HG03520 (cell line): ENCODE measurements at regions not wholly inside any gene's neighbourhood (a gene's known extent, or its start where the extent isn't known, plus 50 kb on each side); places are given as distances from the start of the nearest gene placed in this dataset.

Experiments used
- ATAC-seq: cut with Tn5 transposase; IDR thresholded peaks from one replicate; pipeline ENCODE4 v1.9.1; 2021; ENCODE audit warnings: mild to moderate bottlenecking, moderate library complexity; ENCODE audit not compliant: unreplicated experiment

GRCh38 chr3:3579658-3580057 lies 219.6 kb upstream of the LRRN1 start:
- no peak for ATAC-seq

DNA sequence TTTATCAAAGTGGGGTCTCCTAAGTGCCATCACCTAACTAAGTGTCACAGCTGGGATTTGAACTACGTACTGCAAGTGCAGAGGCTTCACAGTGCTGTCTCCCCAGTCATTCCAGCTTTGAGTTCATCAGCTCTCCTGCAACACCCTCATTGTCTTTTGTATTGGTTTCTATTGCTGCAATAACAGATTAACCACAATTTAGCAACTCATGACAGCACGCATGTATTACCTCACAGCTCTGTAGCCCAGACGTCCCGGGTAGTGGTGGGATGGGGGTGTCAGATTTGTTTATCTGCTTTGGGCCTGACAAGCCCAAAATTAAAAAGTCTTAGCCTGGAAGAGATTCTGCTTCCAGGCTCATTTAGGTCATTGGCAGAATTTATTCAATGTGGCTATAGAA lies 220.5 kb upstream of the LRRN1 start:
- ATAC-seq = no peak

DNA sequence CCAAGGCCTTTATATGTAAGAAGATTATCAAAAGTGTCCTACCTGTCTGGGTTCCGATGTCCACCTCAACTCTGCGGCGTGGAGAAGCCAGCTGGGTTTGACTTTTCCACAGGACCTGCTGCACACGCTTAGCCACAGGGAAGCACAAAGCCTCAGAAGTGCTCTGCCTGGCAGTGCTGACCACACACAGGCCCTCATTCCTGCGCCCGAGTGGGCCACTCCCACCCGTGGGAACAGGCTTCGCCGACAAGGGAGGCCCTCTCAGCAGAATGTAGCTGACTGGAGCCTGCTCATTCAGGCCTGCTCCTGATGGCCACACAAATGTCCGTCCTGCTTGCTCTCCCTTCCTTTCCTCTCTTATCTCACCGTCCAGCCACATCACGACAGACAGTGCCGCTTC lies 221.4 kb upstream of the LRRN1 start:
- no peak for ATAC-seq

DNA sequence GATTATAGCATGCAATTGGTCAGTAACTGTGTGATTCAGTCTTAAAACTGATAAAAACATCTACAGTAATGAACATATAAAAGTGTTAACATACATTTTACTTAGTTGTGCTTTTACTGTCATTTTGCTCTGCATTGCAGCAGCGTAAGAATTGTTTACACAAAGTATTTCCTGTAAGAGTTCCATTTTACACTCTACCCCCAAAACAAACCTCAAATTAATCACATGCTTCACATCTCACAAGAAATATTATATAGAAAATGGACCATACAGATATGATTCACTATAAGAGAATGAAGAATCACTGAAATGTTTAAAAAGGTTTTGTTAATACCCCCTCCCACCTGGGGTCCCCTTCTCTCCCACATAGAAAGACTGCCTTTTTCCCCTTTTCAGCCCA lies 225.9 kb upstream of the LRRN1 start:
- ATAC-seq = no peak

DNA sequence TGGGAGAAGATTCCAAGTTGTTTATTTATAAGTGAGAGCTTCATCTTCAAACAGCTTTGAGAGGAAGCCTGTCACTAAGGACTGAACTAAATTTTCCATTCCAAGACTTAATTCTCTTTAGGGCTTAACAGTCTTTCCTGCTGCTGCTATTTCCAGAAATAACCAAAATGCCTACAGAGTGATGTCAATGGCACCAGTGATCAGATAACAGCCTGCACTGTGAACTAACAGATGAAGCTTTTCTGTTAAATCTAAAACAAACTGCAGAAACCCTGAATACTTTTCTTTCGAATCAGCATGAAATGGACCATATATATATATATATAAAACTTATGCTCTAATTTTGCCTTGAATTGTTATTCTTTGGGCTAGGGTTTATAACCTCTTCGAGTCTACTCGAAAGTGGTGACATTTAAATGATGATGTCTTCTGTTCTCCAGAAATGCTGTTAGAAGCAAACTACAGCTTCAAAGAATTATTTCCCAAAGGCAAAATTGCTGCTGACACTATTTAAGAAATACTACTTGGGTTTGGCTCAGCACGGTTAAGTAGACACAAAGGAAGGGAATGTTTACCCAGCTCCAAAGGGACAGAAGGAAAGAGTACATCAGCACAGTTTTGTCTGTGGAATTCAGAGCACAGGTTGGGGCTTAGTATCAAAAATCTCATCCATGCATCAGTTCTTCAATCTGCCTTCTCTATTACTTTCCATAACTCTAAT lies 238.5 kb upstream of the LRRN1 start:
- no peak for ATAC-seq

- no peak for ATAC-seq
Observed at GRCh38 chr3:3559786-3560185, 239.4 kb upstream of the LRRN1 start.

DNA sequence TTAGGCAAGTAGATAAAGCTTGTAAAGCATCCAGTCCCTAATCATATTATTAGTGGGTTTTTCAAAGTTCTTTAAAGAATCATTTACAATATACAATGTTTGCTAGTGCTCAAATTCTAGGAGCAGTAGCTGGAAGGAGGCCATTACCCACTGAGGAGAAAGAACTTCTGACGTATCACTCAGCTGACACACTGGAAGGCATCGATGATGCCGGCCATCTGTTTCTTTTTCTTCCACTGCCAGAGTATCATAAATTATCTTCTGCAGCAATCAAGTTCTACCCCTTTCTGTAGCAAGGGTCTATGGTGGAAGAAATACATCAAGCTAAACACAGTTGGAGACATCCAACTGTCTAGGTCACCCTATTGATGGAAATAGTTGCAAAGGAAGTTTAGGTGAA lies 243.2 kb upstream of the LRRN1 start:
- no peak for ATAC-seq

DNA sequence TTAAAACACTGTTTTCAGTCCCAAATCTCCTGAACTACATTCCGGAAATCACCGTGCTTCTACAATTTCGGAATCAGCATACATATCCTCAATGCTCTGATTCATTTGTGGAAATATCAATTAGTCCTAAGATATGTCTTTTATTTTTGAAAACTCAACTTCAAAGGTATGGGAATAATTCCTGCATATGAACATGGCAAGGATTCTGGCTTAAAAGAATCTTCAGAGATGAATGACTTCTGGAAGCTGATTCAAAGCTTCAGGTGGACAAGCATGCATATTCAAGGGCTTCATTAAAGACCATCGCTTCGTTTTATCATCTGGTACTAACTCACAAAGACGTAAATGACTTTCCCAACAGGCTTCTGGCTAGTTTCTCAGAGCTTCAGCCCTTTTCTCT lies 246.0 kb upstream of the LRRN1 start:
- no peak for ATAC-seq

DNA sequence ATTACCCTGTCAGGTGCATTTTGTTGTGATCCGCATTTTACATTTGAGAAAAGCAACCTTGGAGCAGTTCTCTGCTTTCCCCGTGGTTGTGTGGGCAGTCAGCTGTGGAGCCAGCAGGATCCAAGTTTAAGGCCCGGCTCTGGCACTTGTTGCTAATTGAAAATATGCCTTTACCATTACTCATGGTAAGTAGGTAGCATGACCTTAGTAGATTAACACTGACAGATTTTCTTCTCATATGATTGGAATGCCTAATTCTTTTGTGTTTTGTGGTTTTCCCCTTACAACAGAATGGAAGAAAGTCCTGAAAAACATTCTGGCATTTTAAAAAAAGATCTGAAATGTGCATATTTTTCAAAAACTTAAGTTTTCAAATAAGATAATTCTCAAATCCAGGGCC lies 246.5 kb upstream of the LRRN1 start:
- no peak for ATAC-seq

GRCh38 chr3:3551981-3552380 lies 247.2 kb upstream of the LRRN1 start:
- ATAC-seq = no peak

GRCh38 chr3:3545360-3545759 lies 253.9 kb upstream of the LRRN1 start:
- no peak for ATAC-seq

- no peak for ATAC-seq
Observed at GRCh38 chr3:3538451-3538850, 260.8 kb upstream of the LRRN1 start.

- ATAC-seq = no peak
Observed at GRCh38 chr3:3532508-3532907, 266.7 kb upstream of the LRRN1 start.

DNA sequence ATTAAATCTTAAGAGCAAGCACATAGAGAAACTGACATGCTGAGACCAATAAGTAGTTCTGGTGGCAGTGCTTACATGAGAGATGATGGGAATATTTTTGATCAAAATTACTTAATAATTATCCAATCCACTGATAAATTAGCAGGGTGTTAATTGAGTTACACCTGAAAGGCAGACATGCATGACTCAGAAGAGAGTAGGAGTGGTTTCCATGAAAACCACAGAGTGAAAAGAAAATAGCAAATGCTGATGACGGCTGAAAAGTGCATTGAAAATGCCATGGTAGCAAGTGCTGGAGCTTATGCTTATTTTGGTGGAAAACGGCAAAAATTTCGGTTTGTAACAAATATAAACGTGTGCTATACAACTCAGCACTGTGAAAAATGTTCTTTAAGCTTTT lies 267.8 kb upstream of the LRRN1 start:
- no peak for ATAC-seq

DNA sequence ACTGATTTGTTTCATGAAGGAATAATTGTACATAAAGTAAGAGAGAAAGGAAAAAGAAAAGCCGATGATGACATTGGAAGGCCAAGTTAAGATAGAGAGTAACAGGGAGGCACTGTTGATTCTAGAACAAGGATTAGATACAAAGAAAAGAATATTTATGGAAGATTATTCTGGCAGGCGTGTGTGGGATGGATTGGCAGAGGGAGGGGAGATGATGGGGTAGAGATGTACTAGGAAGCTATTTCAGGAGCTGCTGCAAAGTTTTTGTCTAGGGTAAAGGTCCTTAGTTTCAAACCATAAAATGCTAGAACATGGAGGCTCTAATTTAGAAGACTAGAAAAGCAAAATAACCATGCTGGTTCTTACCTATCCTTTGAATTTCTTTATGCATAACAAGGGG lies 280.0 kb upstream of the LRRN1 start:
- no peak for ATAC-seq

- no peak for ATAC-seq
Observed at GRCh38 chr3:3516996-3517395, 282.2 kb upstream of the LRRN1 start.

DNA sequence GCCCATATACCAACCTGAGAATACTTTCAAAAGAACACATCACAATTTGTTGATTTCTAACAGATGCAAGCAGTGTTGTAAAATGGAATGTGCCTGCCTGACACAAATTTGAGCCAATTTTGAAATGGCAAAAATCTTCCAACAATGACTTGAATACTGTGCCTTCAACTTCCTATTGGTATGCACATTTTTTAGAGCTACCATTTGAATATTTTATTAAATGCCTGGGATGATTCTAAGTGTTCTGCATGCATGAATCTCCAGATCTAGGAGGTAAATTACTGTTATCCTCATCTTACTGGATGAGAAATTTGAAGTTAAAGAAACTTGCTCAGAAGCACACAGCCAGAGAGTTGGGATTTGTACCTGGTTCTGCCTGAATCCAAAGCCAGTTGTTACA lies 282.8 kb upstream of the LRRN1 start:
- no peak for ATAC-seq

DNA sequence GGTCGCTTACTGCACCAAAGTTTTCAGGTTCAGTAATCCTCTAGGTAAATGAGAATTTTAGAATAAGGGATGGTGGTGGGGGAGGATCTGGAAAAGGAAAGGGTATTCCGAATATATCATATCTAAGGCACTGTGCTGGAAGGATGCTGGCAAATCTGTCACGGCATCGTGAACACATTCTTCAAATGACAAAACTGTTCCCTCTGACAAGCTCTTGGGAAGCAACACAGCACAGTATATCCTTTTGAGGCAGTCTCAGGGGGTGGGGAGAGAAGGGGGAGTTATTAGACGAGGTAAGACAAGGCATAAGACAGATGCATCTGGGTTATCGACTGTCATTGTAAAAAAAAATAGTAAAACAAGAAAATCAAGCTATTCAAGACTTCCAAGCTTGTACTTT lies 289.6 kb upstream of the LRRN1 start:
- ATAC-seq = no peak

DNA sequence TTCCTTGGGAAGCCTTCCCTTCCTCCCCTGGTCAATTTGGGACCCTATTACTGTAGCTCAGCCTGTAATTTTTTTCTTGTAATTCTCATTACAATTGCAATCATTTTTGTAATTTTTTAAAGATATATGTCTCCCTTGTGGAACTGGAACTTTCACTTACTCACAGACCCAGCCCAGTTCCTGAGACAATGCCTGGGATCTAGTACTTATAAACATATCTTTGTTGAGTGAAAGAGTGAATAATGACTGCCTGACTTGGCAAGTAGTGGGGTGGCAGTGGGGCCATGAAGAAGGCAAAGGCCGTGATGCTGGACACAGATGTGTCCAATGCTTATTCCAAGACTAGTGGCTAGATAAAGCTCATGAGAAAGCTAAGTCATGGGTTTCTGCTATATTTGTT lies 294.5 kb upstream of the LRRN1 start:
- ATAC-seq = no peak

DNA sequence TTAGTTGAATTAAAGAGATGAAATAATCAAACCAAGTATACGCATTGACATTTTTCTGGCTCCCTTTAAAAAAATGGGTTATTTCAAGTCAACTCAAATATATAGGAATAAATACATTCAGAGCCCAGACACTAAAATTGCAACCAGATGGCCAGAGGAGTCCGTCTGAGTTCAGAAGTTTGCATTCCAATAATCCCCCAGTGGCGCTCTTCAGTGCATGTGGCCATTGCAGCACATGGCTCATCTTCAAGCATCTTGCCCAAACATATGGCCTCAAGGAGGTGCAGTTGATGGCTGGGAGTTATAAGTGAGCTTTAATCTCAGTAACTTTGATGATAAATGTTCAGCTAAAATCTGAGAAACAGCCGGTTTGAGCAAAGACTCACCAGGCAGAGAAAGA lies 295.8 kb upstream of the LRRN1 start:
- ATAC-seq = no peak

DNA sequence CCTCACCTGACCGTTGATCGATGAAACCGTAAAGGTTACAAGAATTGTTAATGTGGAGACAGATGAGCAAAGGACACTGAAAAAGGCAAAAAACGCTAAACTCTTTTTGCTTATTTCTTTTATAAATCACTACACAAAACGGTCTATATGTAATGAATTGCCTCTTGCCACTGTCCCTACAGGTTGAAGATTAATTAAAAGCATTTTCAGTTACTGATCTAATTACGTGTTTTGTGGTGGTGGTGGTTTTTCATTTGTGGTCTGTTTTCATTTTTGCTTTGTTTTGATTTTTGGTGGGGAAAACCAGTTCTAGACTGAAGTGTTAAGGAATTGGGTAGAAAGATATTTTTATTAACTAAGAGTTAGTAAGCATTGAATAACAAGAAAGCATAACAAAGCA lies 299.2 kb upstream of the LRRN1 start:
- no peak for ATAC-seq

GRCh38 chr3:3499012-3499562 lies 300.1 kb upstream of the LRRN1 start:
- ATAC-seq = no peak

DNA sequence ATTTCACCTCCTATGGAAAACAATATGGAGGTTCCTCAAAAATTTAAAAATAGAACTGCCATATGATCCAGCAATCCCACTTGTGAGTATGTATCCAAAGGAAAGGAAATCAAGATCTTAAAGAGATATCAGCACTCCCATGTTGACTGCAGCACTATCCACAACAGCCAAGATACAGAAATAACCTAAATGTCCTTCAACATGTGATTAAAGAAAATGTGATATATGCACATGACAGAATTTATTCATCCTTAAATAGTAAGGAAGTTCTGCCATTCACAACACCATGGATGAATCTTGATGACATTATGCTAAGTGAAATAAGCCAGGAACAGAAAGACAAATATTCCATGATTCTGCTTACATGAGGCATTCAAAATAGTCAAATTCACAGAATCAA lies 303.6 kb upstream of the LRRN1 start:
- no peak for ATAC-seq
